ENCODE measurements at regions not wholly inside any gene's neighbourhood (a gene's known extent, or its start where the extent isn't known, plus 50 kb on each side); places are given as distances from the start of the nearest gene placed in this dataset.
"Not testable (repeated sequence)": the region's sequence is repeated elsewhere in the genome, so short reads cannot be mapped to it uniquely, and the experiment has no call there.

DNA sequence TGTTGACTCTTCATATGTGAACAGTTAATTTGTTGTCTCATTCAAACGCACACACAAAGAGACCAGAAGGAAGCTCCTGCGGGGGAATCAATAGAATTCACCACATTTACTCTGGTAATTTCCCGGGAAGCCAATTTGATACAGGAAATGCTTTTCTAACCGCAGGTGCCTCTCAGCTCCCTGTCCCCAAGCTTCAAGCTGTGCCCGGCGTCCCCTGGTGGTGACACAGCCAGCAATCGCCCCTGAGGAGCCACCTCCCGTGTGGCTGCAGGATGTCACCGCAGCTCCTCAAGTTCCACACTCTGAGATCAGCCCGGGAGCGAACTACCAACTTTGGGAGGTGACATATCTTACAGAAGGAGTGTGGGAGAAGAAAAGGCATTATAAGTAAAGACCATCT, 318.4 kb downstream of the CEP170 start:
- H3K4me3 ChIP-seq (ENCODE audit: low read length in 2 of 2); H3K9me3 ChIP-seq (ENCODE audit: control insufficient read depth in 2 of 2, insufficient read depth in 1 of 2, low read length in 1 of 2); H3K4me1 ChIP-seq (ENCODE audit: control insufficient read depth in 2 of 2, insufficient read depth in 2 of 2, low read length in 2 of 2); H3K27me3 ChIP-seq (ENCODE audit: control insufficient read depth in 2 of 2, insufficient read depth in 1 of 2, low read length in 1 of 2); H3K36me3 ChIP-seq (ENCODE audit: control insufficient read depth in 2 of 2, insufficient read depth in 2 of 2, low read length in 1 of 2); H3K27ac ChIP-seq (ENCODE audit: low read depth in 1 of 2, low read length in 1 of 2): not testable (repeated sequence)
- DNase-seq (ENCODE audit: low read depth in 6 of 9, low spot score in 9 of 9): peak in 1 of 9 donors; percentile 0
- 37% methylated on average over 11 of the region's 11 CpGs for WGBS

DNA sequence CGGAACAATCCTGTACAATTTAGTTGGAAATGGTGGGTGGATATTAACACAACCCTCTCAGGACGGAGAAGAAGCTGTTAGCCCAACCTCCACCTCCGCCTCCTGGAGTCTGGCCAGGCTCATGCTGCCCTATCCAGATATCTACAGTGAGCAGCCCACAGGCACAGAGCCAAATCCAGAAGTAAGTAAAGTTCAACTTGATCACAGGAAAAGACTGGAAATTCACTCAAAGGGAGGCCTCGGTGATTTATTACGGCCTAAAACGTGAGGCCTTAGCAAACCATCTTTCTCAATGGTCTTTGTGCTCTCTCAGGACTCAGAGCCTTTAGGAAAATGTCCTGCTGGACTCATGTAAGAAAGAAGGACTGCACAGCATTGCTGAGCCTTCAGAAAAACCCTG, 330.4 kb downstream of the CEP170 start:
- not testable (repeated sequence) for H3K4me1 ChIP-seq (ENCODE audit: control insufficient read depth in 2 of 2, insufficient read depth in 2 of 2, low read length in 2 of 2); H3K27ac ChIP-seq (ENCODE audit: low read depth in 1 of 2, low read length in 1 of 2); H3K36me3 ChIP-seq (ENCODE audit: control insufficient read depth in 2 of 2, insufficient read depth in 2 of 2, low read length in 1 of 2); H3K4me3 ChIP-seq (ENCODE audit: low read length in 2 of 2); DNase-seq (ENCODE audit: low read depth in 6 of 9, low spot score in 9 of 9); H3K9me3 ChIP-seq (ENCODE audit: control insufficient read depth in 2 of 2, insufficient read depth in 1 of 2, low read length in 1 of 2); H3K27me3 ChIP-seq (ENCODE audit: control insufficient read depth in 2 of 2, insufficient read depth in 1 of 2, low read length in 1 of 2)
- 78% methylated on average over 6 of the region's 6 CpGs for WGBS

DNA sequence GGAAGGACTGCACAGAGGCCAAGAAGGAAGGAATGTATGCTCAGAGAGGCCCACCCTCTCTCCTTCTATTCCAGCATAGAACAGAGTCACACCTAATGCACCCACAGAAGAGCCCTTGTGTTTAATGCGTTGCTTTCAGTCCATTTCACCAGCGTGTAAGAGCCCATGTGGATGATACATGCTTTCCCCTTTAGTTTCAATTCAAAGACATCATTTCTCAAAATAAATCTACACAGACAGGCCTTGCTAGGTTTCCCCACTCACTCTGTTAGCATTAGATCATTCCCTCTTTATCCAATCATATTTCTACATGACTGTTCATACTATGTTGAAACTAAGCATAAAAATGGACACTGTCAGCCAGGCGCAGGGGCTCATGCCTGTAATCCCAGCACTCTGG, 331.5 kb downstream of the CEP170 start:
- not testable (repeated sequence) for H3K27me3 ChIP-seq (ENCODE audit: control insufficient read depth in 2 of 2, insufficient read depth in 1 of 2, low read length in 1 of 2); H3K4me3 ChIP-seq (ENCODE audit: low read length in 2 of 2); H3K36me3 ChIP-seq (ENCODE audit: control insufficient read depth in 2 of 2, insufficient read depth in 2 of 2, low read length in 1 of 2); H3K9me3 ChIP-seq (ENCODE audit: control insufficient read depth in 2 of 2, insufficient read depth in 1 of 2, low read length in 1 of 2); H3K4me1 ChIP-seq (ENCODE audit: control insufficient read depth in 2 of 2, insufficient read depth in 2 of 2, low read length in 2 of 2); H3K27ac ChIP-seq (ENCODE audit: low read depth in 1 of 2, low read length in 1 of 2); DNase-seq (ENCODE audit: low read depth in 6 of 9, low spot score in 9 of 9)
- 96% methylated on average over 3 of the region's 3 CpGs for WGBS

DNA sequence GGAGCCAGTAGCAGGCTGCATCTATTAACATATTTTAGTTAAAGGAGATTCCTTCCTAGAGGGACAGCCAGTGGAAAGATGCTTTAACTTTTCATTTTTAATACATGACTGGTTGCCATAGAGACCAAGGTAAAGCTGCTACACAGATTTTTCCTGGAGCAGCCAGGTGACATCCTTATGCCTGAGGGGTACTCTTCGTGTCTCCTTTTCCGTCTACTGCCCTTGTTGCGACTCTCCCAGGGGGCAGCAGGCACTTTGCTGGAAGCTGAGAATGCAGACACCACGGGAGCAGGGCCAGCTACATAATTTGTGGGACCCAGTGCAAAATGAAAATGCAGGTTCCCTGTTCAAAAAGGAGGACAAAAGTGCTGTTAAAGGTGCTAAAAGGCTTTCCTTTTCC, 340.4 kb downstream of the CEP170 start:
- DNase-seq (ENCODE audit: low read depth in 6 of 9, low spot score in 9 of 9); H3K4me1 ChIP-seq (ENCODE audit: control insufficient read depth in 2 of 2, insufficient read depth in 2 of 2, low read length in 2 of 2); H3K36me3 ChIP-seq (ENCODE audit: control insufficient read depth in 2 of 2, insufficient read depth in 2 of 2, low read length in 1 of 2); H3K27me3 ChIP-seq (ENCODE audit: control insufficient read depth in 2 of 2, insufficient read depth in 1 of 2, low read length in 1 of 2); H3K9me3 ChIP-seq (ENCODE audit: control insufficient read depth in 2 of 2, insufficient read depth in 1 of 2, low read length in 1 of 2); H3K4me3 ChIP-seq (ENCODE audit: low read length in 2 of 2); H3K27ac ChIP-seq (ENCODE audit: low read depth in 1 of 2, low read length in 1 of 2): not testable (repeated sequence)
- whole genome bisulfite sequencing: 59% methylated on average over 4 of the region's 4 CpGs

DNA sequence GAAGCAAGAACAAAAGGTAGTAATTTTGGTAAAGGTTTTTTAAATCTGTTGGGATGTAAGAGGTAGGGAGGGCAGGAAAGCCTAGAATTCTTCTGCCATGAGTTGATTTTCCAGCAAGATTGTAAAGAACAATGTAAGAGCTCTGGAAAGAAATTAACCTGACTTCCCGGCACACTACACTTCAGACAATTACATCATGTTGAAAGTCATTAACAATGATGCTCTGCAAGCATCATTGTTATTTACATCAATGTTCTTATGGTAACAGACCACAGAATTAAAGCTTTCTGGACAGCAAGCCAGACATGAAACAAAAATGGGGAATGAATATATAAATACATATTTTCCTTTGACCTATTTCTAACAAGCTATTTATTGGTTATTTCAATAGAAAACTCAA, 342.2 kb downstream of the CEP170 start:
- WGBS: 88% methylated on average over 1 of the region's 1 CpG

DNA sequence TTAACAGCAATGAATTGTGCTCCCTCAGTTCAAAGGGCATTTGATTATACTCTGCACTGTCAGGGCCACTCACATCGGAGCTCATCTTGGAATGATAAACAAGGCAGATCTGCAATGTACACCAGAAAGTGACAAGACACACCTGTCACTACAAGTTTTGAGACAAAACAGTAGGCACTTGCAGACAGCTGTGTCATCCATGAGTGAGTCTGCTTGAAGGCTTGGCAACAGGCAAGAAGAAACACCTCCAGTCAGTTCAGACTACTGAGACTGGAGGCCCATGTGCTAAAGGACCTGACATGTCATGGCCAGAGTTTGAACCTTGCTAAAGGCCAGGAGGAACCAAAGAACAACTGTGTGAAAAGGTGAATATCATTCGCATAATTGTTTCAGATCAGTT, 354.5 kb downstream of the CEP170 start:
- DNase-seq (ENCODE audit: low read depth in 6 of 9, low spot score in 9 of 9); H3K4me1 ChIP-seq (ENCODE audit: control insufficient read depth in 2 of 2, insufficient read depth in 2 of 2, low read length in 2 of 2); H3K27me3 ChIP-seq (ENCODE audit: control insufficient read depth in 2 of 2, insufficient read depth in 1 of 2, low read length in 1 of 2); H3K4me3 ChIP-seq (ENCODE audit: low read length in 2 of 2); H3K9me3 ChIP-seq (ENCODE audit: control insufficient read depth in 2 of 2, insufficient read depth in 1 of 2, low read length in 1 of 2); H3K36me3 ChIP-seq (ENCODE audit: control insufficient read depth in 2 of 2, insufficient read depth in 2 of 2, low read length in 1 of 2); H3K27ac ChIP-seq (ENCODE audit: low read depth in 1 of 2, low read length in 1 of 2): not testable (repeated sequence)
- 72% methylated on average over 2 of the region's 2 CpGs for WGBS

More for the DNA sequence above, 342.2 kb downstream of the CEP170 start:
- H3K9me3 ChIP-seq (ENCODE audit: control insufficient read depth in 2 of 2, insufficient read depth in 1 of 2, low read length in 1 of 2); H3K27ac ChIP-seq (ENCODE audit: low read depth in 1 of 2, low read length in 1 of 2); H3K4me3 ChIP-seq (ENCODE audit: low read length in 2 of 2); H3K36me3 ChIP-seq (ENCODE audit: control insufficient read depth in 2 of 2, insufficient read depth in 2 of 2, low read length in 1 of 2); DNase-seq (ENCODE audit: low read depth in 6 of 9, low spot score in 9 of 9); H3K4me1 ChIP-seq (ENCODE audit: control insufficient read depth in 2 of 2, insufficient read depth in 2 of 2, low read length in 2 of 2); H3K27me3 ChIP-seq (ENCODE audit: control insufficient read depth in 2 of 2, insufficient read depth in 1 of 2, low read length in 1 of 2): not testable (repeated sequence)

DNA sequence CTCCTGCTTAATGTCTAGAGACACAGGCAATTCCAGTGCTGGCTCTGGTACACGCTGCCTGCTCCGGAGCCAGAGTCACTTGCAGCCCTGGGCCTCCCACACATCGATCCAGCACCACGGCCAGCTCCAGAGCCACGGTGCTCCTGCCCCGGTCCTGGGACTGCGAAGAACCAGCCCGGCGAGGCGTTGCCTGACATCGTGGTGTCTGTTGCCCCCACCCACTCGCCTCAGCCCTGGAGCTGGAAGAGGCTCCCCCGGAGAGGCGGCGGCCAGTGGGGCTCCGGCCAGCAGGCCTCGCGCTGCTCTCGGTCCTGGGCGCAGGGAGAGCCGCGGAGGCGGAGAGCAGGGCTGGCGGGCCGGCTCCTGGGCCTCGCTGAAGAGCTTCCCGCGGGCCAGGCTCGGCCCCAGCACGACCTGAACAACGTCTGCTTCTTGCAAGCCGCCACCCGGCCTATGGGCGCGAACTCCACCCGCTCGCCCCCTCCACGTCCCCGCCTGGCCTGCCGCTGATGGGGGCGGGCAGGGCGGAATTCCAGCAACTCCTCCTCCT, 364.8 kb downstream of the CEP170 start:
- H3K4me1 ChIP-seq (ENCODE audit: control insufficient read depth in 2 of 2, insufficient read depth in 2 of 2, low read length in 2 of 2): no peaks in the 10 kb centered on the region
- H3K27me3 ChIP-seq (ENCODE audit: control insufficient read depth in 2 of 2, insufficient read depth in 1 of 2, low read length in 1 of 2): peaks cover 0 to 6% of the 10 kb centered on the region in 2 donors
- peaks cover 0 to 4% of the 10 kb centered on the region in 2 donors for H3K9me3 ChIP-seq (ENCODE audit: control insufficient read depth in 2 of 2, insufficient read depth in 1 of 2, low read length in 1 of 2)
- H3K4me3 ChIP-seq (ENCODE audit: low read length in 2 of 2): no peak overlapping the region
- no peak overlapping the region for H3K27ac ChIP-seq (ENCODE audit: low read depth in 1 of 2, low read length in 1 of 2)
- 14% methylated on average over 42 of the region's 42 CpGs for WGBS
- H3K36me3 ChIP-seq (ENCODE audit: control insufficient read depth in 2 of 2, insufficient read depth in 2 of 2, low read length in 1 of 2): no peaks in the 10 kb centered on the region
- DNase-seq (ENCODE audit: low read depth in 6 of 9, low spot score in 9 of 9): no peak

DNA sequence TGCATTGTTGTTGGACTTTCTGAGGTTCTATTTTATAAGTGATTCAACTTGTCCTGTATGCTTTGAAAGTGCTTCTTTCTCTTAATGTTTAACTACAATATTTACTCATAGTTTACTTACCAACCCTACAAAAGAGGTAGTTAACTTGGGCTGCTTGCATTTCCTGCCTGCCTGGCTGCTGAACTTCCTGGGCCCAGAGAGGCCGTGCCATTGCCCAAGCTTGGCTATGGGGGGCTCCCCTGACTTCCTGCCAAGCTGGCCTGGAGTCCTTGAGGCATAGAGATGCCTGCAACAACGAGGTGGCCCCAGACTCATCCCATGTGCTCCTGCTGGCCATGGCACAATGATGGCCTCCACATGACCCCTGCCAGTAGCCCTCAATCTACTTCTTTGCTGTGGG, 361.6 kb upstream of the PLD5 start:
- Histone ChIP-seq H3K36me3 (ENCODE audit: control insufficient read depth in 2 of 2, insufficient read depth in 2 of 2, low read length in 1 of 2) (no peaks in the 10 kb centered on the region), H3K9me3 (ENCODE audit: control insufficient read depth in 2 of 2, insufficient read depth in 1 of 2, low read length in 1 of 2) (peaks cover 0 to 4% of the 10 kb centered on the region in 2 donors), H3K27me3 (ENCODE audit: control insufficient read depth in 2 of 2, insufficient read depth in 1 of 2, low read length in 1 of 2) (peaks cover 0 to 6% of the 10 kb centered on the region in 2 donors), H3K4me1 (ENCODE audit: control insufficient read depth in 2 of 2, insufficient read depth in 2 of 2, low read length in 2 of 2) (no peaks in the 10 kb centered on the region), H3K27ac (ENCODE audit: low read depth in 1 of 2, low read length in 1 of 2) (no peak overlapping the region), H3K4me3 (ENCODE audit: low read length in 2 of 2) (no peak overlapping the region)
- no peak for DNase-seq (ENCODE audit: low read depth in 6 of 9, low spot score in 9 of 9)
- 21% methylated on average over 2 of the region's 2 CpGs for WGBS

DNA sequence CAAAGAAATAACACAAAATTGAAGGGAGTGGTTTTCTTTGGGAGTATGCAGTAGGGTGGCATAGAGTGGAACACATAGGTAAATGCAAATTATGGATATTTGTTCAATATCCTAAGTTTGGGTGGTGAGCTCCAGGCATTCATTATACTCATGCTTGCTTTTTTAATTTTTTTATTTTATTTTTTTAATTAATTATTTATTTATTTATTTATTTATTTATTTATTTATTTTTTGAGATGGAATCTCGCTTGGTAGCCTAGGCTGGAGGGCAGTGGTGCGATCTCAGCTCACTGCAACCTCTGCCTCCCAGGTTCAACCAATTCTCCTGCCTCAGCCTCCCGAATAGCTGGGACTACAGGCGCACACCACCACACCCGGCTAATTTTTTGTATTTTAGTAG, 355.5 kb upstream of the PLD5 start:
- not testable (repeated sequence) for H3K27me3 ChIP-seq (ENCODE audit: control insufficient read depth in 2 of 2, insufficient read depth in 1 of 2, low read length in 1 of 2); H3K27ac ChIP-seq (ENCODE audit: low read depth in 1 of 2, low read length in 1 of 2); H3K4me3 ChIP-seq (ENCODE audit: low read length in 2 of 2); H3K9me3 ChIP-seq (ENCODE audit: control insufficient read depth in 2 of 2, insufficient read depth in 1 of 2, low read length in 1 of 2); DNase-seq (ENCODE audit: low read depth in 6 of 9, low spot score in 9 of 9); H3K4me1 ChIP-seq (ENCODE audit: control insufficient read depth in 2 of 2, insufficient read depth in 2 of 2, low read length in 2 of 2); H3K36me3 ChIP-seq (ENCODE audit: control insufficient read depth in 2 of 2, insufficient read depth in 2 of 2, low read length in 1 of 2)
- WGBS: 79% methylated on average over 5 of the region's 5 CpGs

DNA sequence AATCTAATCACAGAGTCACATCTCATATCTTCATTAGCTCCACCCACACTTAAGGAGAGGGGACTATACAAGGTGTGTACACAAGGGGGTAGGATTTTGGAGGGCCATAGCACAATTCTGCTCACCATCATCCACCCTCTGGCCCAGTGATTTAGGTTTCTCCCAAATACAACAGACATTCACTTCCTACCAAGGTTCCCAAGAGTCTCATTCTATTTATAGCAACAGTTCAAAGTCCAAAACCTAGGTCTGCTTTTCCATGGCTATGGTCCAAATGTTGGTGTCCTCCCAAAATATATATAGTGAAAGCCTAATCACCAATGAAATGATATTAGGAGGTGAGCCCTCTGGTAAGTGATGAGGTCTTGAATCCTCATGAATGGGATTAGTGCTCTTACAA, 353.2 kb upstream of the PLD5 start:
- H3K4me1 ChIP-seq (ENCODE audit: control insufficient read depth in 2 of 2, insufficient read depth in 2 of 2, low read length in 2 of 2): no peaks in the 10 kb centered on the region
- H3K27me3 ChIP-seq (ENCODE audit: control insufficient read depth in 2 of 2, insufficient read depth in 1 of 2, low read length in 1 of 2): no peaks in the 10 kb centered on the region
- H3K27ac ChIP-seq (ENCODE audit: low read depth in 1 of 2, low read length in 1 of 2): no peak overlapping the region
- H3K4me3 ChIP-seq (ENCODE audit: low read length in 2 of 2): no peak overlapping the region
- no peaks in the 10 kb centered on the region for H3K9me3 ChIP-seq (ENCODE audit: control insufficient read depth in 2 of 2, insufficient read depth in 1 of 2, low read length in 1 of 2)
- H3K36me3 ChIP-seq (ENCODE audit: control insufficient read depth in 2 of 2, insufficient read depth in 2 of 2, low read length in 1 of 2): no peaks in the 10 kb centered on the region
- DNase-seq (ENCODE audit: low read depth in 6 of 9, low spot score in 9 of 9): no peak
